Endodermal cell (in vitro differentiated cells): ENCODE measurements at regions not wholly inside any gene's neighbourhood (a gene's known extent, or its start where the extent isn't known, plus 50 kb on each side); places are given as distances from the start of the nearest gene placed in this dataset.

Source experiments
- DNase-seq: peaks from one replicate; pipeline ENCODE4 v3.0.0-alpha.2; 2017
- H3K27ac ChIP-seq: 2 replicates; pipeline ENCODE4 v1.5.1; 2013; ENCODE audit warnings: mild to moderate bottlenecking, low read depth, low read length, moderate library complexity
- H3K27me3 ChIP-seq: 2 replicates; pipeline ENCODE4 v1.6.1; 2013; ENCODE audit warnings: mild to moderate bottlenecking, low read length, moderate library complexity; ENCODE audit not compliant: insufficient read depth, control insufficient read depth, poor library complexity, severe bottlenecking
- H3K36me3 ChIP-seq: 2 replicates; pipeline ENCODE4 v1.7.0; 2013; ENCODE audit warnings: mild to moderate bottlenecking, low read length, moderate library complexity; ENCODE audit not compliant: control insufficient read depth, insufficient read depth
- H3K4me1 ChIP-seq: one replicate; pipeline ENCODE4 v1.7.0; 2013; ENCODE audit warnings: low read length; ENCODE audit not compliant: control insufficient read depth, insufficient read depth
- H3K4me3 ChIP-seq: 2 replicates; pipeline ENCODE4 v1.5.1; 2013; ENCODE audit warnings: mild to moderate bottlenecking, low read length, moderate library complexity
- H3K9ac ChIP-seq: 2 replicates; pipeline ENCODE4 v1.6.1; 2013; ENCODE audit warnings: mild to moderate bottlenecking, low read length, moderate library complexity; ENCODE audit not compliant: poor library complexity, severe bottlenecking; ENCODE audit errors: extremely low read depth
- H3K9me3 ChIP-seq: 2 replicates; pipeline ENCODE4 v1.6.1; 2013; ENCODE audit warnings: mild to moderate bottlenecking, low read length, moderate library complexity; ENCODE audit not compliant: control insufficient read depth
- H3K27ac Mint-ChIP-seq: 2 replicates; pipeline ENCODE4 v1.8.0; 2020; ENCODE audit warnings: mixed read lengths
- H3K27me3 Mint-ChIP-seq: 2 replicates; pipeline ENCODE4 v1.8.0; 2021; ENCODE audit warnings: mild to moderate bottlenecking, mixed read lengths; ENCODE audit not compliant: insufficient read depth
- H3K36me3 Mint-ChIP-seq: 2 replicates; pipeline ENCODE4 v1.8.0; 2020; ENCODE audit warnings: low read depth, mixed read lengths
- H3K4me1 Mint-ChIP-seq: 2 replicates; pipeline ENCODE4 v1.8.0; 2020; ENCODE audit warnings: mixed read lengths
- H3K4me3 Mint-ChIP-seq: 2 replicates; pipeline ENCODE4 v1.8.0; 2020; ENCODE audit warnings: mild to moderate bottlenecking, moderate library complexity, mixed read lengths
- H3K9me3 Mint-ChIP-seq: 2 replicates; pipeline ENCODE4 v1.8.0; 2020; ENCODE audit warnings: mild to moderate bottlenecking, mixed read lengths
- WGBS, 2 experiments: methylation state at CpG; one replicate each; pipeline versions ENCODE4 v1.1.5 to v1.1.7; 2013; ENCODE audit warnings: missing lambda C conversion rate in 2 of 2, mixed read lengths in 1 of 2; ENCODE audit not compliant: insufficient coverage in 1 of 2, insufficient read length in 1 of 2; 5-methylcytosine and 5-hydroxymethylcytosine counted together
- TF ChIP-seq, protein P1 (sequence below): fragments of 200-600 bp; sonication (generic); conservative IDR thresholded peaks from 2 replicates; pipeline ENCODE4 v1.5.0; 2021; ENCODE audit warnings: antibody characterized with exemption, mild to moderate bottlenecking

DNA sequence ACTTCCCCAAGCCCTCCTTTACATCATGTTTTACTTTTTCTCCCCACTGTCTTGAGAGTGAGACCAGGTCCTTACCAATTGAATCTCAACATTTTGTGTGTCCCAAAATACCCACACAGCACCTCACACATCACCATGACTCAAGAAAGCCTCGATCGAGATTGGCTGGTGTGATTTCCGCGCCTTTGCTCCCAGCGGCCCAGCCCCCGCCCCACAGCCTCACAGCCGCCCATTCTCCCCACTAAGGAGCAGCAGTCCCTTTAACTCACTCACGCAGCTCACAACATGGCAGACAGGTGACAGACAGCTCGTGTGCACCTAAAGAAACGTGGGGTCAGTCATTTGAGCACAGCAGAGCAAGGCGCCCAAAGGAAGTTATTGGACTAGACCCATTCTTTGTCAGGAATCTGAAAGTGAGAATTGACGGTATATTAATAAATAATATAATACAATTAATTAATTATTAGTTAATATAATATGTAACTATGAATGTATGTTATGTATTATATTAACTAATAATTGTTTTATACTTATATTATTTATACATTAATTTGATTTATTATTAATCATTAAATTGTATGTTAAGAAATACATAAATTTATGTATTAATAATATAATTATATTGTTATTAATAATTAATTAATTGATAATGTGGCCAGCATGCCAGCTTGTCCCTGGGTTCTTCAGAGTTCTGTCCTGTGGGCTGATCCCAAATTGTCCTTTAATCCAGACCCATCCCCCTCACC lies 204.9 kb upstream of the RNF32 start:
- Mint-ChIP-seq H3K36me3 (no peaks in the 10 kb centered on the region), H3K9me3 (no peaks in the 10 kb centered on the region), H3K27me3 (peaks cover 2% of the 10 kb centered on the region), H3K4me3 (no peak overlapping the region), H3K4me1 (no peaks in the 10 kb centered on the region), H3K27ac (no peak overlapping the region)
- no peaks in the 10 kb centered on the region for H3K9me3 ChIP-seq
- H3K9ac ChIP-seq, result no peak overlapping the region
- WGBS, 2 experiments, result 60 to 86% methylated on average over 2 to 11 of the region's 12 CpGs
- no peak for DNase-seq
- no peaks in the 10 kb centered on the region for H3K4me1 ChIP-seq
- H3K27ac ChIP-seq, result no peak overlapping the region
- no peak overlapping the region for H3K4me3 ChIP-seq
- TF ChIP-seq, protein P1, sequence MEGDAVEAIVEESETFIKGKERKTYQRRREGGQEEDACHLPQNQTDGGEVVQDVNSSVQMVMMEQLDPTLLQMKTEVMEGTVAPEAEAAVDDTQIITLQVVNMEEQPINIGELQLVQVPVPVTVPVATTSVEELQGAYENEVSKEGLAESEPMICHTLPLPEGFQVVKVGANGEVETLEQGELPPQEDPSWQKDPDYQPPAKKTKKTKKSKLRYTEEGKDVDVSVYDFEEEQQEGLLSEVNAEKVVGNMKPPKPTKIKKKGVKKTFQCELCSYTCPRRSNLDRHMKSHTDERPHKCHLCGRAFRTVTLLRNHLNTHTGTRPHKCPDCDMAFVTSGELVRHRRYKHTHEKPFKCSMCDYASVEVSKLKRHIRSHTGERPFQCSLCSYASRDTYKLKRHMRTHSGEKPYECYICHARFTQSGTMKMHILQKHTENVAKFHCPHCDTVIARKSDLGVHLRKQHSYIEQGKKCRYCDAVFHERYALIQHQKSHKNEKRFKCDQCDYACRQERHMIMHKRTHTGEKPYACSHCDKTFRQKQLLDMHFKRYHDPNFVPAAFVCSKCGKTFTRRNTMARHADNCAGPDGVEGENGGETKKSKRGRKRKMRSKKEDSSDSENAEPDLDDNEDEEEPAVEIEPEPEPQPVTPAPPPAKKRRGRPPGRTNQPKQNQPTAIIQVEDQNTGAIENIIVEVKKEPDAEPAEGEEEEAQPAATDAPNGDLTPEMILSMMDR, result no peak
- H3K27me3 ChIP-seq, result no peaks in the 10 kb centered on the region
- H3K36me3 ChIP-seq, result no peaks in the 10 kb centered on the region

DNA sequence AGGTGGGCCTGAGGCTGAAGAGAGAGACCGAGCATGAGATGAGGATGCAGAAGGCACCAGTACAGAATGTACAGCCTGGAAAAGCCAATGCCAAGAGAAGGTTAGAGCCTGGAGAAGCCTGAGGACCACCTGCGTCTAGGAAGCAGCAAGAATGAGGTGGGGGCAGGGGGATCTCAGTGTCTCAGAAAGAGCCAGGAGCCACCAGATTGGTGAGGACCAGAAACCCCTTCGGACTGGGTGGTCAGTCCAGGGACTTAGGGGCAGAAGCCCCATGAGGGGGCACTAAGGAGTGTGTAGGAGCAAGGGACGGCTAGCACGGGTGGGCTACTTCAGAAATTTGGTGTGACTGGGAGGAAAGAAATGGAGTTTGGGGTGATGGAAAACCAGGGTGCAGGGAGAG lies 205.9 kb upstream of the RNF32 start:
- Histone ChIP-seq H3K9ac (no peak overlapping the region), H3K9me3 (no peaks in the 10 kb centered on the region), H3K36me3 (no peaks in the 10 kb centered on the region), H3K4me3 (no peak overlapping the region), H3K4me1 (no peaks in the 10 kb centered on the region), H3K27ac (no peak overlapping the region), H3K27me3 (no peaks in the 10 kb centered on the region)
- no peaks in the 10 kb centered on the region for H3K4me1 Mint-ChIP-seq
- H3K27ac Mint-ChIP-seq, result no peak overlapping the region
- DNase-seq, result no peak
- H3K4me3 Mint-ChIP-seq, result no peak overlapping the region
- 72 to 78% methylated on average over 5 of the region's 5 CpGs for WGBS, 2 experiments
- no peaks in the 10 kb centered on the region for H3K9me3 Mint-ChIP-seq
- H3K36me3 Mint-ChIP-seq, result no peaks in the 10 kb centered on the region
- TF ChIP-seq, protein P1, result no peak
- peaks cover 2% of the 10 kb centered on the region for H3K27me3 Mint-ChIP-seq

DNA sequence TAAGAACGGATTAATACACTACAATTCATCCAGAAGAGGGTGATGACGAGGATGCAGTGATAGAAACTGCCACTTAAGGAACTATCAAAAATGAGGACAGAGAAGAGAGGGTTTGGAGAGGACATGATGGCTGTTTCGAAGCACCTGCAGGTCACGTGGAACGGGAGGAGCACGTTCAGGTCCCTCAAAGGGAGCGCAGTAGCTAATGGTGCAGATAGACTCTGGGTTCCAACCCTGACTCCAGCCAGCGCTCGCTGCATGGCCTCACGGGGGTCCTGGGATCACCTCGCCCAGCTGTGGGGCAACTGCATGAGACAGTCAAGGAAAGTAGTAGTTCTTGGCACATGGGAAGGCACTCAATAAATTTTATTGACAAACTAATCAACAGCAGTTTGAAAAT lies 208.6 kb upstream of the RNF32 start:
- WGBS, 2 experiments, result 92 to 97% methylated on average over 6 to 11 of the region's 11 CpGs
- H3K4me3 ChIP-seq, result no peak overlapping the region
- H3K9me3 ChIP-seq, result no peaks in the 10 kb centered on the region
- TF ChIP-seq, protein P1, result no peak
- no peak overlapping the region for H3K4me3 Mint-ChIP-seq
- H3K4me1 ChIP-seq, result no peaks in the 10 kb centered on the region
- H3K27me3 Mint-ChIP-seq, result peaks cover 2% of the 10 kb centered on the region
- no peak for DNase-seq
- H3K9me3 Mint-ChIP-seq, result no peaks in the 10 kb centered on the region
- no peak overlapping the region for H3K27ac ChIP-seq
- H3K27me3 ChIP-seq, result no peaks in the 10 kb centered on the region
- no peaks in the 10 kb centered on the region for H3K4me1 Mint-ChIP-seq
- no peak overlapping the region for H3K27ac Mint-ChIP-seq
- no peak overlapping the region for H3K9ac ChIP-seq
- no peaks in the 10 kb centered on the region for H3K36me3 Mint-ChIP-seq
- H3K36me3 ChIP-seq, result no peaks in the 10 kb centered on the region
